HCT116 (cell line): ENCODE measurements at regions not wholly inside any gene's neighbourhood (a gene's known extent, or its start where the extent isn't known, plus 50 kb on each side); places are given as distances from the start of the nearest gene placed in this dataset.

Experiments
- CTCF ChIP-seq, 3 experiments: fragments of 200-600 bp in 1 of 3; sonication (generic) in 1 of 3; IDR thresholded peaks in 2 of 3; conservative IDR thresholded peaks in 1 of 3; 2 replicates each; pipeline ENCODE4 v1.5.1; 2012 to 2017; ENCODE audit warnings: low read depth in 2 of 3, low read length in 2 of 3, antibody characterized with exemption in 1 of 3, borderline replicate concordance in 1 of 3, control low read depth in 1 of 3, mild to moderate bottlenecking in 1 of 3, mixed read lengths in 1 of 3, mixed run types in 1 of 3, moderate library complexity in 1 of 3; ENCODE audit not compliant: insufficient read depth in 1 of 3
- EZH2phosphoT487 ChIP-seq: fragments of 200-600 bp; IDR thresholded peaks from 2 replicates; pipeline ENCODE4 v1.6.1; 2018; ENCODE audit warnings: antibody characterized with exemption, borderline replicate concordance
- POLR2A ChIP-seq: IDR thresholded peaks from 2 replicates; pipeline ENCODE4 v1.7.0; 2011; ENCODE audit warnings: borderline replicate concordance; ENCODE audit not compliant: insufficient read depth, insufficient read length; ENCODE audit errors: extremely low read depth
- SIN3A ChIP-seq: IDR thresholded peaks from 2 replicates; pipeline ENCODE4 v1.6.1; 2012; ENCODE audit warnings: low read depth

GRCh38 chr21:25427828-25428227 lies 179.5 kb downstream of the MRPL39 start:
- no peak for TF ChIP-seq CTCF (IDR thresholded peaks at IDR 0.05 in 2 of 3, conservative IDR thresholded peaks at IDR 0.05 in 1 of 3; ENCODE audit: borderline replicate concordance in 1 of 3, insufficient read depth in 1 of 3, low read depth in 2 of 3, low read length in 2 of 3)
- TF ChIP-seq SIN3A, result no peak
- TF ChIP-seq POLR2A, result no peak
- no peak for TF ChIP-seq EZH2phosphoT487
